Lung microvascular endothelial cell (primary cell): ENCODE measurements at regions not wholly inside any gene's neighbourhood (a gene's known extent, or its start where the extent isn't known, plus 50 kb on each side); places are given as distances from the start of the nearest gene placed in this dataset.
"Not testable (repeated sequence)": the region's sequence is repeated elsewhere in the genome, so short reads cannot be mapped to it uniquely, and the experiment has no call there.

Source experiments
- DNase-seq, 2 donors: peaks; one replicate each; pipeline versions ENCODE4 v3.0.0 to v3.0.0-alpha.2; 2010; ENCODE audit warnings: low read depth in 2 of 2

- DNase-seq, result peak in 1 of 2 donors; percentile 23
These were observed 159.8 kb downstream of the DDX1 start for GRCh38 chr2:15751477-15751876.

GRCh38 chr2:15752552-15753232 lies 161.0 kb downstream of the DDX1 start:
- peak in 1 of 2 donors; percentile 79 for DNase-seq

GRCh38 chr2:15753233-15753798 lies 161.6 kb downstream of the DDX1 start:
- DNase-seq, result no peak

- DNase-seq, result no peak
These were observed 162.4 kb downstream of the DDX1 start for GRCh38 chr2:15753811-15754702.

- DNase-seq, result peak; percentile 58 to 90
These were observed 163.0 kb downstream of the DDX1 start for GRCh38 chr2:15754703-15755099.

GRCh38 chr2:15755528-15755927 lies 163.9 kb downstream of the DDX1 start:
- no peak for DNase-seq

GRCh38 chr2:15756011-15756550 lies 164.4 kb downstream of the DDX1 start:
- DNase-seq, result no peak

GRCh38 chr2:15756882-15757819 lies 165.5 kb downstream of the DDX1 start:
- DNase-seq, result no peak

- no peak for DNase-seq
These were observed 166.3 kb downstream of the DDX1 start for GRCh38 chr2:15757820-15758586.

- DNase-seq, result no peak
These were observed 167.2 kb downstream of the DDX1 start for GRCh38 chr2:15758848-15759247.

- no peak for DNase-seq
These were observed 167.7 kb downstream of the DDX1 start for GRCh38 chr2:15759385-15759784.

GRCh38 chr2:15759791-15760190 lies 168.1 kb downstream of the DDX1 start:
- not testable (repeated sequence) for DNase-seq

GRCh38 chr2:15760232-15760910 lies 168.7 kb downstream of the DDX1 start:
- peak; percentile 17 to 28 for DNase-seq

GRCh38 chr2:15761056-15761455 lies 169.4 kb downstream of the DDX1 start:
- DNase-seq, result no peak

GRCh38 chr2:15761910-15762309 lies 170.2 kb downstream of the DDX1 start:
- DNase-seq, result no peak

- DNase-seq, result no peak
These were observed 170.8 kb downstream of the DDX1 start for GRCh38 chr2:15762449-15762848.

- DNase-seq, result no peak
These were observed 171.6 kb downstream of the DDX1 start for GRCh38 chr2:15763106-15763821.

GRCh38 chr2:15763822-15764682 lies 172.4 kb downstream of the DDX1 start:
- DNase-seq, result no peak
